Glutamatergic neuron (in vitro differentiated cells): ENCODE measurements at regions not wholly inside any gene's neighbourhood (a gene's known extent, or its start where the extent isn't known, plus 50 kb on each side); places are given as distances from the start of the nearest gene placed in this dataset.
"Not testable (repeated sequence)": the region's sequence is repeated elsewhere in the genome, so short reads cannot be mapped to it uniquely, and the experiment has no call there.

Experiments
- DNase-seq: peaks from one replicate; pipeline ENCODE4 v3.0.0; 2022
- H3K27ac Mint-ChIP-seq: one replicate; pipeline ENCODE4 v1.8.0; 2020; ENCODE audit warnings: mild to moderate bottlenecking, mixed read lengths, inconsistent platforms; ENCODE audit not compliant: unreplicated experiment
- H3K27me3 Mint-ChIP-seq: one replicate; pipeline ENCODE4 v1.8.0; 2020; ENCODE audit warnings: mild to moderate bottlenecking, moderate library complexity, mixed read lengths, inconsistent platforms; ENCODE audit not compliant: unreplicated experiment
- H3K36me3 Mint-ChIP-seq: one replicate; pipeline ENCODE4 v1.8.0; 2020; ENCODE audit warnings: mild to moderate bottlenecking, mixed read lengths, inconsistent platforms; ENCODE audit not compliant: unreplicated experiment
- H3K4me1 Mint-ChIP-seq: one replicate; pipeline ENCODE4 v1.8.0; 2020; ENCODE audit warnings: mild to moderate bottlenecking, low read depth, mixed read lengths, inconsistent platforms; ENCODE audit not compliant: unreplicated experiment
- H3K4me3 Mint-ChIP-seq: one replicate; pipeline ENCODE4 v1.8.0; 2020; ENCODE audit warnings: mild to moderate bottlenecking, mixed read lengths, inconsistent platforms; ENCODE audit not compliant: unreplicated experiment
- H3K9me3 Mint-ChIP-seq: one replicate; pipeline ENCODE4 v1.8.0; 2020; ENCODE audit warnings: mild to moderate bottlenecking, moderate library complexity, mixed read lengths, inconsistent platforms; ENCODE audit not compliant: unreplicated experiment
- CTCF ChIP-seq: fragments of 200-600 bp; sonication (generic); IDR thresholded peaks from one replicate; pipeline ENCODE4 v1.5.0; 2021; ENCODE audit not compliant: partially characterized antibody, unreplicated experiment

- Mint-ChIP-seq H3K4me1 (no peaks in the 10 kb centered on the region), H3K36me3 (no peaks in the 10 kb centered on the region), H3K4me3 (no peak overlapping the region), H3K27ac (no peak overlapping the region), H3K27me3 (no peaks in the 10 kb centered on the region), H3K9me3 (no peaks in the 10 kb centered on the region)
- TF ChIP-seq CTCF, result no peak
- no peak for DNase-seq
Observed at GRCh38 chrX:138847930-138848329, 136.4 kb upstream of the FGF13 start.

- Mint-ChIP-seq H3K4me3 (no peak overlapping the region), H3K27me3 (no peaks in the 10 kb centered on the region), H3K27ac (no peak overlapping the region), H3K9me3 (no peaks in the 10 kb centered on the region), H3K4me1 (no peaks in the 10 kb centered on the region), H3K36me3 (no peaks in the 10 kb centered on the region)
- DNase-seq, result no peak
- no peak for TF ChIP-seq CTCF
Observed at GRCh38 chrX:138845786-138846185, 134.3 kb upstream of the FGF13 start.

DNA sequence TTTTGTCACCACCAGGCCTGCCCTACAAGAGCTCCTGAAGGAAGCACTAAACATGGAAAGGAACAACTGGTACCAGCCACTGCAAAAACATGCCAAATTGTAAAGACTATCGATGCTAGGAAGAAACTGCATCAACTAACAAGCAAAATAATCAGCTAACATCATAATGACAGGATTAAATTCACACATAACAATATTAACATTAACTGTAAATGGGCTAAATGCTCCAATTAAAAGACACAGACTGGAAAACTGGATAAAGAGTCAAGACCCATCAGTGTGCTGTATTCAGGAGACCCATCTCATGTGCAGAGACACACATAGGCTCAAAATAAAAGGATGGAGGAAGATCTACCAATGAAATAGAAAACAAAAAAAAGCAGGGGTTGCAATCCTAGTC is 95.9 kb upstream of the FGF13 start:
- not testable (repeated sequence) for H3K36me3 Mint-ChIP-seq, H3K9me3 Mint-ChIP-seq, H3K27ac Mint-ChIP-seq, H3K4me1 Mint-ChIP-seq, H3K27me3 Mint-ChIP-seq, DNase-seq, H3K4me3 Mint-ChIP-seq

DNA sequence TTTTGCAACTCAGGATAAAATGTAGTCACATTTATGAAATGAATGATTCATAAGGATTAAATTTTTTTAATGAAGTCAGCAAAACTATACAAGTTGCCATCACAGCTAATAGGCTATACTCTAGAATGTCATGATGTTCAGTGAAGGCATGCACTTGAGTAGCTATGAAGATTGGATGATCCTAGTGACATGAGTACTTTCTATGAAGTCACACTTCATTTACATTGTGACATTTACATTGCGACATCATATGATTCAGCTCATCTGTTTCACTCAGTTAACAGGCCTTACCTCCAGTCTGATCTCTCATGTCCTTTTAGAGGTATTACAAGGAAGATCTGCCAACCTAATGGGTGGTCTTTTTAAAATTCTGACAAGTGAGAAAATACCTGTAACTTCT is 82.7 kb upstream of the FGF13 start:
- H3K27ac Mint-ChIP-seq, result no peak overlapping the region
- H3K4me1 Mint-ChIP-seq, result no peaks in the 10 kb centered on the region
- H3K4me3 Mint-ChIP-seq, result no peak overlapping the region
- DNase-seq, result no peak
- TF ChIP-seq CTCF, result no peak
- H3K36me3 Mint-ChIP-seq, result no peaks in the 10 kb centered on the region
- H3K9me3 Mint-ChIP-seq, result peaks cover under 1% of the 10 kb centered on the region
- peaks cover 1% of the 10 kb centered on the region for H3K27me3 Mint-ChIP-seq

- TF ChIP-seq CTCF, result no peak
- H3K4me3 Mint-ChIP-seq, result no peak overlapping the region
- H3K9me3 Mint-ChIP-seq, result no peaks in the 10 kb centered on the region
- DNase-seq, result no peak
- peaks cover 1% of the 10 kb centered on the region for H3K27me3 Mint-ChIP-seq
- H3K27ac Mint-ChIP-seq, result no peak overlapping the region
- H3K4me1 Mint-ChIP-seq, result no peaks in the 10 kb centered on the region
- H3K36me3 Mint-ChIP-seq, result no peaks in the 10 kb centered on the region
Observed at GRCh38 chrX:138791551-138791950, 80.0 kb upstream of the FGF13 start.

DNA sequence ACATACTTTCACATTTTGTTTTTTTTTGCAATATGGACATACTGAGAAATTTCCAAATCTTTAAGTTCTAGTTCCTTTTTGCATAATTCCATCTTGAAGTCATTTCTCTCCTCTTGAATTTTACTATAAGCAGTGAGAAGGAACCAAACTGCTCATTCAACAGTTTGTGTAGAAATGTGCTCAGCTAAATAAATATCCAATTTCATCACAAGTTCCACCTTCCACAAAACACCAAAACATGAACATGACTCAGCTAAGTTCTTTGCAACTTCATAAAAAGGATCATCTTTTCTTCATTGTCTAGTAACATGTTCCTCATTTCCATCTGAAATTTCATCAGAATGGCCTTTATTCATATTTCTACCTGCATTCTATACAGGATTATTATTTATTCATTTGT is 77.3 kb upstream of the FGF13 start:
- no peak for DNase-seq
- TF ChIP-seq CTCF, result no peak
- Mint-ChIP-seq H3K4me3 (no peak overlapping the region), H3K36me3 (peaks cover 5% of the 10 kb centered on the region), H3K9me3 (no peaks in the 10 kb centered on the region), H3K27me3 (peaks cover 3% of the 10 kb centered on the region), H3K27ac (no peak overlapping the region), H3K4me1 (no peaks in the 10 kb centered on the region)

DNA sequence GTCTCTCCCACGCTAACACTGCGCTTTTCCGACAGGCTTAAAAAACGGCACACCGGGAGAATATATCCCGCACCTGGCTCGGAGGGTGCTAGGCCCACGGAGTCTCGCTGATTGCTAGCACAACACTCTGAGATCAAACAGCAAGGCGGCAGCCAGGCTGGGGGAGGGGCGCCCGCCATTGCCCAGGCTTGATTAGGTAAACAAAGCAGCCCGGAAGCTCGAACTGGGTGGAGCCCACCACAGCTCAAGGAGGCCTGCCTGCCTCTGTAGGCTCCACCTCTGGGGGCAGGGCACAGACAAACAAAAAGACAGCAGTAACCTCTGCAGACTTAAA is 67.0 kb upstream of the FGF13 start:
- H3K4me1 Mint-ChIP-seq, H3K27ac Mint-ChIP-seq, H3K27me3 Mint-ChIP-seq, H3K9me3 Mint-ChIP-seq, DNase-seq, H3K4me3 Mint-ChIP-seq, H3K36me3 Mint-ChIP-seq: not testable (repeated sequence)

DNA sequence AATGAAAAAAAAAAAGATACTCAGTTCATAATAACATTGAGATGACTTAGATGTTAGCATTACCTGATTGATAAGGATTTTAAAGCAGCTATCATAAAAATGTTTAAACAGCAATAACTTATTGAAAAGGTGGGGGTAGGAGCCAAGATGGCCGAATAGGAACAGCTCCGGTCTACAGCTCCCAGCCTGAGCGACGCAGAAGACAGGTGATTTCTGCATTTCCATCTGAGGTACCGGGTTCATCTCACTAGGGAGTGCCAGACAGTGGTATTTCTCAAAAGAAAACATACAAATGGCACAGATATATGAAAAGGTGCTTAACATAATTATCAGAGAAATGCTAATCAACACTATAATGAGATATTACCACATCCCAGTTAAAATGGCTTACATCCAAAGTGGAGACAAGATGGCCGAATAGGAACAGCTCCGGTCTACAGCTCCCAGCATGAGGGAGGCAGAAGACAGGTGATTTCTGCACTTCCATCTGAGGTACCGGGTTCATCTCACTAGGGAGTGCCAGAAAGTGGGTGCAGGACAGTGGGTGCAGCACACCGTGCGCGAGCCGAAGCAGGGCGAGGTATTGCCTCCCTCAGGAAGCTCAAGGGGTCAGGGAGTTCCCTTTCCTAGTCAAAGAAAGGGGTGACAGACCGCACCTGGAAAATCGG is 66.5 kb upstream of the FGF13 start:
- not testable (repeated sequence) for H3K36me3 Mint-ChIP-seq, H3K4me3 Mint-ChIP-seq, H3K9me3 Mint-ChIP-seq, H3K4me1 Mint-ChIP-seq, H3K27me3 Mint-ChIP-seq, H3K27ac Mint-ChIP-seq, DNase-seq
